GM23338 (cell line): ENCODE measurements at regions not wholly inside any gene's neighbourhood (a gene's known extent, or its start where the extent isn't known, plus 50 kb on each side); places are given as distances from the start of the nearest gene placed in this dataset.

Experiments used
- ATAC-seq: fragments of 200-7000 bp; cut with Tn5 transposase; 3 replicates; pipeline ENCODE4 v1.9.1; 2020
- DNase-seq: peaks from one replicate; pipeline ENCODE4 v3.0.0-alpha.2; 2015; ENCODE audit warnings: low spot score
- H2AFZ ChIP-seq: fragments of 200-600 bp; sonication (generic); 2 replicates; pipeline ENCODE4 v1.8.0; 2016; ENCODE audit warnings: antibody characterized with exemption, mild to moderate bottlenecking, moderate library complexity
- H3F3A ChIP-seq: fragments of 200-600 bp; sonication (generic); replicated peaks from 2 replicates; pipeline ENCODE4 v1.8.0; 2017; ENCODE audit warnings: antibody characterized with exemption, mixed run types, low read depth
- H3K27ac ChIP-seq: fragments of 200-600 bp; sonication (generic); 2 replicates; pipeline ENCODE4 v1.6.1; 2016; ENCODE audit warnings: low read depth
- H3K27me3 ChIP-seq: fragments of 200-600 bp; sonication (generic); 2 replicates; pipeline ENCODE4 v1.8.0; 2016; ENCODE audit warnings: mild to moderate bottlenecking, mixed run types, moderate library complexity; ENCODE audit not compliant: insufficient read depth
- H3K36me3 ChIP-seq: fragments of 200-600 bp; sonication (generic); 2 replicates; pipeline ENCODE4 v1.8.0; 2016; ENCODE audit warnings: mild to moderate bottlenecking; ENCODE audit not compliant: insufficient read depth
- H3K4me1 ChIP-seq: fragments of 200-600 bp; sonication (generic); 2 replicates; pipeline ENCODE4 v1.8.0; 2016; ENCODE audit warnings: mild to moderate bottlenecking, moderate library complexity; ENCODE audit not compliant: insufficient read depth
- H3K4me2 ChIP-seq: fragments of 200-600 bp; sonication (generic); 2 replicates; pipeline ENCODE4 v1.7.1; 2017; ENCODE audit warnings: mixed run types
- H3K4me3 ChIP-seq: fragments of 200-600 bp; sonication (generic); 2 replicates; pipeline ENCODE4 v1.6.1; 2016; ENCODE audit warnings: mixed run types
- H3K79me2 ChIP-seq: fragments of 200-600 bp; sonication (generic); replicated peaks from 2 replicates; pipeline ENCODE4 v1.8.0; 2017; ENCODE audit warnings: mild to moderate bottlenecking; ENCODE audit not compliant: insufficient read depth
- H3K9me2 ChIP-seq: fragments of 200-600 bp; sonication (generic); 2 replicates; pipeline ENCODE4 v1.8.0; 2017; ENCODE audit not compliant: insufficient read depth
- H4K20me1 ChIP-seq: fragments of 200-600 bp; sonication (generic); replicated peaks from 2 replicates; pipeline ENCODE4 v1.8.0; 2017; ENCODE audit warnings: mild to moderate bottlenecking; ENCODE audit not compliant: insufficient read depth
- H3K27ac Mint-ChIP-seq: 2 replicates; pipeline ENCODE4 v1.8.0; 2020; ENCODE audit warnings: inconsistent platforms, mild to moderate bottlenecking, moderate library complexity, mixed read lengths
- H3K27me3 Mint-ChIP-seq: 3 replicates; pipeline ENCODE4 v1.8.0; 2022; ENCODE audit warnings: low read depth, mild to moderate bottlenecking, moderate library complexity, mixed read lengths, inconsistent platforms; ENCODE audit not compliant: insufficient read depth, poor library complexity
- H3K36me3 Mint-ChIP-seq: 3 replicates; pipeline ENCODE4 v1.8.0; 2021; ENCODE audit warnings: low read depth, mild to moderate bottlenecking, inconsistent platforms, moderate library complexity, mixed read lengths
- H3K4me1 Mint-ChIP-seq: 3 replicates; pipeline ENCODE4 v1.8.0; 2020; ENCODE audit warnings: mild to moderate bottlenecking, inconsistent platforms, mixed read lengths
- H3K4me3 Mint-ChIP-seq: 3 replicates; pipeline ENCODE4 v1.8.0; 2021; ENCODE audit warnings: moderate library complexity, mild to moderate bottlenecking, inconsistent platforms, mixed read lengths
- H3K9me3 Mint-ChIP-seq: 3 replicates; pipeline ENCODE4 v1.8.0; 2020; ENCODE audit warnings: moderate library complexity, mild to moderate bottlenecking, inconsistent platforms, mixed read lengths
- CREB1 ChIP-seq: fragments of 250-450 bp; sonication (Bioruptor Pico); IDR thresholded peaks from 2 replicates; pipeline ENCODE4 v1.5.0; 2020; ENCODE audit warnings: low read depth, mild to moderate bottlenecking, moderate library complexity
- EZH2 ChIP-seq: fragments of 200-600 bp; sonication (generic); IDR thresholded peaks from one replicate; pipeline ENCODE4 v1.8.0; 2017; ENCODE audit warnings: antibody characterized with exemption, mild to moderate bottlenecking, low read depth; ENCODE audit not compliant: unreplicated experiment
- EZH2phosphoT487 ChIP-seq: fragments of 200-600 bp; sonication (generic); IDR thresholded peaks from one replicate; pipeline ENCODE4 v1.8.1; 2018; ENCODE audit warnings: antibody characterized with exemption; ENCODE audit not compliant: unreplicated experiment
- JUNB ChIP-seq: IDR thresholded peaks from one replicate; pipeline ENCODE4 v1.6.1; 2016; ENCODE audit warnings: antibody characterized with exemption; ENCODE audit not compliant: unreplicated experiment
- NANOG ChIP-seq: IDR thresholded peaks from 2 replicates; pipeline ENCODE4 v1.6.1; 2016; ENCODE audit warnings: antibody characterized with exemption, borderline replicate concordance
- POLR2AphosphoS5 ChIP-seq: IDR thresholded peaks from 2 replicates; pipeline ENCODE4 v1.6.1; 2016; ENCODE audit warnings: antibody characterized with exemption, low read depth
- STAT1 ChIP-seq: IDR thresholded peaks from one replicate; pipeline ENCODE4 v1.6.1; 2016; ENCODE audit warnings: antibody characterized with exemption; ENCODE audit not compliant: unreplicated experiment
- ZNF114 ChIP-seq: fragments of 250-450 bp; sonication (Bioruptor Pico); IDR thresholded peaks from 2 replicates; pipeline ENCODE4 v1.5.0; 2020; ENCODE audit warnings: mild to moderate bottlenecking, moderate library complexity
- ZNF331 ChIP-seq: fragments of 250-450 bp; sonication (Bioruptor Pico); IDR thresholded peaks from 2 replicates; pipeline ENCODE4 v1.5.0; 2020; ENCODE audit warnings: low read depth, mild to moderate bottlenecking, moderate library complexity
- TF ChIP-seq, protein P1 (sequence below): IDR thresholded peaks from 2 replicates; pipeline ENCODE4 v1.6.1; 2016; ENCODE audit warnings: antibody characterized with exemption
- TF ChIP-seq, protein P2 (sequence below), 2 experiments: fragments of 200-600 bp in 1 of 2; sonication (generic) in 1 of 2; conservative IDR thresholded peaks; 2 replicates each; pipeline versions ENCODE4 v1.5.1 to v1.6.1; 2016 to 2017; ENCODE audit warnings: antibody characterized with exemption in 2 of 2, low read depth in 2 of 2, mild to moderate bottlenecking in 2 of 2, moderate library complexity in 1 of 2
- TF ChIP-seq, protein P3 (sequence below): fragments of 250-450 bp; sonication (Bioruptor Pico); IDR thresholded peaks from 2 replicates; pipeline ENCODE4 v1.5.0; 2020; ENCODE audit warnings: mild to moderate bottlenecking, moderate library complexity
- TF ChIP-seq, protein P4 (sequence below): IDR thresholded peaks from one replicate; pipeline ENCODE4 v1.6.1; 2018; ENCODE audit warnings: antibody characterized with exemption; ENCODE audit not compliant: unreplicated experiment

DNA sequence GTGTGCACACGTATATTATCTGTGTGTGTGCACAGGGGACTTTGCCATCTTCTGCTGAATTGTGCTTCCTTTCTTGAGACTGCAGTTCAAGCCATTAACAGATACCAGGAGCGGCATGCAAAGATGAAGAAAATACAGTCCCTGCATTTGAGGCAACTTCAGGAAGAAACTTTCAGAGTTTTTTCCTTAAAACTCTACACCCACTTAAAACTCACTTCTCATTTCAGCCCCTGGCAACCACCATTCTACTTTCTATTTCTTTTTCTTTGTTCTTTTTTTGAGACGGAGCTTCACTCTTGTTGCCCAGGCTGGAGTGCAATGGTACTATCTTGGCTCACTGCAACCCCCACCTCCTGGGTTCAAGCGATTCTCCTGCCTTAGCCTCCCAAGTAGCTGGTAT lies 448.9 kb upstream of the ZMIZ1 start:
- Histone ChIP-seq H3K4me3 (no peak overlapping the region), H4K20me1 (no peaks in the 10 kb centered on the region), H3K9me2 (no peaks in the 10 kb centered on the region), H3K4me2 (no peak overlapping the region), H2AFZ (no peak overlapping the region), H3F3A (no peaks in the 10 kb centered on the region), H3K79me2 (no peaks in the 10 kb centered on the region), H3K27me3 (no peaks in the 10 kb centered on the region), H3K4me1 (peaks cover 13% of the 10 kb centered on the region), H3K27ac (no peak overlapping the region), H3K36me3 (no peaks in the 10 kb centered on the region)
- H3K4me1 Mint-ChIP-seq: peaks cover 11% of the 10 kb centered on the region; the same call in 2 of the 3 replicates
- H3K27me3 Mint-ChIP-seq: peaks cover 4% of the 10 kb centered on the region
- H3K4me3 Mint-ChIP-seq: no peak overlapping the region
- no peak for ATAC-seq
- DNase-seq: no peak
- H3K27ac Mint-ChIP-seq: no peak overlapping the region
- H3K9me3 Mint-ChIP-seq: no peaks in the 10 kb centered on the region
- H3K36me3 Mint-ChIP-seq: no peaks in the 10 kb centered on the region
- TF ChIP-seq, protein P1, sequence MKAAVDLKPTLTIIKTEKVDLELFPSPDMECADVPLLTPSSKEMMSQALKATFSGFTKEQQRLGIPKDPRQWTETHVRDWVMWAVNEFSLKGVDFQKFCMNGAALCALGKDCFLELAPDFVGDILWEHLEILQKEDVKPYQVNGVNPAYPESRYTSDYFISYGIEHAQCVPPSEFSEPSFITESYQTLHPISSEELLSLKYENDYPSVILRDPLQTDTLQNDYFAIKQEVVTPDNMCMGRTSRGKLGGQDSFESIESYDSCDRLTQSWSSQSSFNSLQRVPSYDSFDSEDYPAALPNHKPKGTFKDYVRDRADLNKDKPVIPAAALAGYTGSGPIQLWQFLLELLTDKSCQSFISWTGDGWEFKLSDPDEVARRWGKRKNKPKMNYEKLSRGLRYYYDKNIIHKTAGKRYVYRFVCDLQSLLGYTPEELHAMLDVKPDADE: no peak
- TF ChIP-seq NANOG (no peak), STAT1 (no peak), ZNF114 (CRISPR knock-in tag) (no peak), CREB1 (CRISPR knock-in tag) (no peak), POLR2AphosphoS5 (no peak), EZH2 (no peak), EZH2phosphoT487 (no peak), ZNF331 (CRISPR knock-in tag) (no peak), JUNB (no peak)
- TF ChIP-seq, protein P2, sequence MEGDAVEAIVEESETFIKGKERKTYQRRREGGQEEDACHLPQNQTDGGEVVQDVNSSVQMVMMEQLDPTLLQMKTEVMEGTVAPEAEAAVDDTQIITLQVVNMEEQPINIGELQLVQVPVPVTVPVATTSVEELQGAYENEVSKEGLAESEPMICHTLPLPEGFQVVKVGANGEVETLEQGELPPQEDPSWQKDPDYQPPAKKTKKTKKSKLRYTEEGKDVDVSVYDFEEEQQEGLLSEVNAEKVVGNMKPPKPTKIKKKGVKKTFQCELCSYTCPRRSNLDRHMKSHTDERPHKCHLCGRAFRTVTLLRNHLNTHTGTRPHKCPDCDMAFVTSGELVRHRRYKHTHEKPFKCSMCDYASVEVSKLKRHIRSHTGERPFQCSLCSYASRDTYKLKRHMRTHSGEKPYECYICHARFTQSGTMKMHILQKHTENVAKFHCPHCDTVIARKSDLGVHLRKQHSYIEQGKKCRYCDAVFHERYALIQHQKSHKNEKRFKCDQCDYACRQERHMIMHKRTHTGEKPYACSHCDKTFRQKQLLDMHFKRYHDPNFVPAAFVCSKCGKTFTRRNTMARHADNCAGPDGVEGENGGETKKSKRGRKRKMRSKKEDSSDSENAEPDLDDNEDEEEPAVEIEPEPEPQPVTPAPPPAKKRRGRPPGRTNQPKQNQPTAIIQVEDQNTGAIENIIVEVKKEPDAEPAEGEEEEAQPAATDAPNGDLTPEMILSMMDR (conservative IDR thresholded peaks at IDR 0.05; ENCODE audit: low read depth in 2 of 2): no peak
- TF ChIP-seq, protein P3, sequence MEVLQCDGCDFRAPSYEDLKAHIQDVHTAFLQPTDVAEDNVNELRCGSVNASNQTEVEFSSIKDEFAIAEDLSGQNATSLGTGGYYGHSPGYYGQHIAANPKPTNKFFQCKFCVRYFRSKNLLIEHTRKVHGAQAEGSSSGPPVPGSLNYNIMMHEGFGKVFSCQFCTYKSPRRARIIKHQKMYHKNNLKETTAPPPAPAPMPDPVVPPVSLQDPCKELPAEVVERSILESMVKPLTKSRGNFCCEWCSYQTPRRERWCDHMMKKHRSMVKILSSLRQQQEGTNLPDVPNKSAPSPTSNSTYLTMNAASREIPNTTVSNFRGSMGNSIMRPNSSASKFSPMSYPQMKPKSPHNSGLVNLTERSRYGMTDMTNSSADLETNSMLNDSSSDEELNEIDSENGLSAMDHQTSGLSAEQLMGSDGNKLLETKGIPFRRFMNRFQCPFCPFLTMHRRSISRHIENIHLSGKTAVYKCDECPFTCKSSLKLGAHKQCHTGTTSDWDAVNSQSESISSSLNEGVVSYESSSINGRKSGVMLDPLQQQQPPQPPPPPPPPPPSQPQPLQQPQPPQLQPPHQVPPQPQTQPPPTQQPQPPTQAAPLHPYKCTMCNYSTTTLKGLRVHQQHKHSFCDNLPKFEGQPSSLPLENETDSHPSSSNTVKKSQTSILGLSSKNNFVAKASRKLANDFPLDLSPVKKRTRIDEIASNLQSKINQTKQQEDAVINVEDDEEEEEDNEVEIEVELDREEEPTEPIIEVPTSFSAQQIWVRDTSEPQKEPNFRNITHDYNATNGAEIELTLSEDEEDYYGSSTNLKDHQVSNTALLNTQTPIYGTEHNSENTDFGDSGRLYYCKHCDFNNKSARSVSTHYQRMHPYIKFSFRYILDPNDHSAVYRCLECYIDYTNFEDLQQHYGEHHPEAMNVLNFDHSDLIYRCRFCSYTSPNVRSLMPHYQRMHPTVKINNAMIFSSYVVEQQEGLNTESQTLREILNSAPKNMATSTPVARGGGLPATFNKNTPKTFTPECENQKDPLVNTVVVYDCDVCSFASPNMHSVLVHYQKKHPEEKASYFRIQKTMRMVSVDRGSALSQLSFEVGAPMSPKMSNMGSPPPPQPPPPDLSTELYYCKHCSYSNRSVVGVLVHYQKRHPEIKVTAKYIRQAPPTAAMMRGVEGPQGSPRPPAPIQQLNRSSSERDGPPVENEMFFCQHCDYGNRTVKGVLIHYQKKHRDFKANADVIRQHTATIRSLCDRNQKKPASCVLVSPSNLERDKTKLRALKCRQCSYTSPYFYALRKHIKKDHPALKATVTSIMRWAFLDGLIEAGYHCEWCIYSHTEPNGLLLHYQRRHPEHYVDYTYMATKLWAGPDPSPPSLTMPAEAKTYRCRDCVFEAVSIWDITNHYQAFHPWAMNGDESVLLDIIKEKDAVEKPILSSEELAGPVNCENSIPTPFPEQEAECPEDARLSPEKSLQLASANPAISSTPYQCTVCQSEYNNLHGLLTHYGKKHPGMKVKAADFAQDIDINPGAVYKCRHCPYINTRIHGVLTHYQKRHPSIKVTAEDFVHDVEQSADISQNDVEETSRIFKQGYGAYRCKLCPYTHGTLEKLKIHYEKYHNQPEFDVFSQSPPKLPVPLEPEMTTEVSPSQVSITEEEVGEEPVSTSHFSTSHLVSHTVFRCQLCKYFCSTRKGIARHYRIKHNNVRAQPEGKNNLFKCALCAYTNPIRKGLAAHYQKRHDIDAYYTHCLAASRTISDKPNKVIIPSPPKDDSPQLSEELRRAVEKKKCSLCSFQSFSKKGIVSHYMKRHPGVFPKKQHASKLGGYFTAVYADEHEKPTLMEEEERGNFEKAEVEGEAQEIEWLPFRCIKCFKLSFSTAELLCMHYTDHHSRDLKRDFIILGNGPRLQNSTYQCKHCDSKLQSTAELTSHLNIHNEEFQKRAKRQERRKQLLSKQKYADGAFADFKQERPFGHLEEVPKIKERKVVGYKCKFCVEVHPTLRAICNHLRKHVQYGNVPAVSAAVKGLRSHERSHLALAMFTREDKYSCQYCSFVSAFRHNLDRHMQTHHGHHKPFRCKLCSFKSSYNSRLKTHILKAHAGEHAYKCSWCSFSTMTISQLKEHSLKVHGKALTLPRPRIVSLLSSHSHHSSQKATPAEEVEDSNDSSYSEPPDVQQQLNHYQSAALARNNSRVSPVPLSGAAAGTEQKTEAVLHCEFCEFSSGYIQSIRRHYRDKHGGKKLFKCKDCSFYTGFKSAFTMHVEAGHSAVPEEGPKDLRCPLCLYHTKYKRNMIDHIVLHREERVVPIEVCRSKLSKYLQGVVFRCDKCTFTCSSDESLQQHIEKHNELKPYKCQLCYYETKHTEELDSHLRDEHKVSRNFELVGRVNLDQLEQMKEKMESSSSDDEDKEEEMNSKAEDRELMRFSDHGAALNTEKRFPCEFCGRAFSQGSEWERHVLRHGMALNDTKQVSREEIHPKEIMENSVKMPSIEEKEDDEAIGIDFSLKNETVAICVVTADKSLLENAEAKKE (CRISPR knock-in tag): no peak
- TF ChIP-seq, protein P4, sequence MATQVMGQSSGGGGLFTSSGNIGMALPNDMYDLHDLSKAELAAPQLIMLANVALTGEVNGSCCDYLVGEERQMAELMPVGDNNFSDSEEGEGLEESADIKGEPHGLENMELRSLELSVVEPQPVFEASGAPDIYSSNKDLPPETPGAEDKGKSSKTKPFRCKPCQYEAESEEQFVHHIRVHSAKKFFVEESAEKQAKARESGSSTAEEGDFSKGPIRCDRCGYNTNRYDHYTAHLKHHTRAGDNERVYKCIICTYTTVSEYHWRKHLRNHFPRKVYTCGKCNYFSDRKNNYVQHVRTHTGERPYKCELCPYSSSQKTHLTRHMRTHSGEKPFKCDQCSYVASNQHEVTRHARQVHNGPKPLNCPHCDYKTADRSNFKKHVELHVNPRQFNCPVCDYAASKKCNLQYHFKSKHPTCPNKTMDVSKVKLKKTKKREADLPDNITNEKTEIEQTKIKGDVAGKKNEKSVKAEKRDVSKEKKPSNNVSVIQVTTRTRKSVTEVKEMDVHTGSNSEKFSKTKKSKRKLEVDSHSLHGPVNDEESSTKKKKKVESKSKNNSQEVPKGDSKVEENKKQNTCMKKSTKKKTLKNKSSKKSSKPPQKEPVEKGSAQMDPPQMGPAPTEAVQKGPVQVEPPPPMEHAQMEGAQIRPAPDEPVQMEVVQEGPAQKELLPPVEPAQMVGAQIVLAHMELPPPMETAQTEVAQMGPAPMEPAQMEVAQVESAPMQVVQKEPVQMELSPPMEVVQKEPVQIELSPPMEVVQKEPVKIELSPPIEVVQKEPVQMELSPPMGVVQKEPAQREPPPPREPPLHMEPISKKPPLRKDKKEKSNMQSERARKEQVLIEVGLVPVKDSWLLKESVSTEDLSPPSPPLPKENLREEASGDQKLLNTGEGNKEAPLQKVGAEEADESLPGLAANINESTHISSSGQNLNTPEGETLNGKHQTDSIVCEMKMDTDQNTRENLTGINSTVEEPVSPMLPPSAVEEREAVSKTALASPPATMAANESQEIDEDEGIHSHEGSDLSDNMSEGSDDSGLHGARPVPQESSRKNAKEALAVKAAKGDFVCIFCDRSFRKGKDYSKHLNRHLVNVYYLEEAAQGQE: no peak
